ENCODE measurements at regions not wholly inside any gene's neighbourhood (a gene's known extent, or its start where the extent isn't known, plus 50 kb on each side); places are given as distances from the start of the nearest gene placed in this dataset.

DNA sequence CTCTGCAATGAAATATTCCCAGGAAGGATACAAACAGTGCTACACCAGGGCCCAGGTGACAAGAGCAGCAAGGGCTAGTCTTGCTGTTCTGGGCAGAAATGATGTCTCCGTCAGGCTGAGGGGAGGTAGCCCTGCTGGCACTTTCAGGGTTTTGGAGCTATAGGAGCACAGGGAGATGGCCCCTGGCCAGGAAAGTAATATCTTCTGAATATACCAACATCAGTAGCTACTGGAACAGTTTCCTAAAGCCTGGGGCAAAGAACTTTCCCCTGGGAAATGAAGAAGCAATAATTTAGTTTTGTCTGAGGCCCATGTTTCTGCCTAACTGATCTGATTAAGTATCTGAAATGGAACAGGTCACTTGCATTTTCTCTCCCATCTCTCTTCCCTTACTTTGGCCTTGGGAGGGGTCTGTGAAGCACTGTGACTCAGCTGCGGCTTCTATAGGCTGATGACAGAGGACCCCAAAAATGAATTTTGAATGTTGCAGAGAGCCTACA, 489.1 kb upstream of the PODXL start:
- H3K4me3 ChIP-seq = no peak overlapping the region
- H3K9me3 ChIP-seq = no peaks in the 10 kb centered on the region
- no peaks in the 10 kb centered on the region for H3K36me3 ChIP-seq (replicated peaks)
- no peaks in the 10 kb centered on the region for H3K4me1 ChIP-seq
- DNase-seq (ENCODE audit: low spot score in 2 of 2) = no peak
- no peaks in the 10 kb centered on the region for H3K27me3 ChIP-seq (ENCODE audit: low read depth)
- in situ Hi-C loops (cut with MboI; ENCODE audit: low sequenced_read_pairs) = no loop called here

DNA sequence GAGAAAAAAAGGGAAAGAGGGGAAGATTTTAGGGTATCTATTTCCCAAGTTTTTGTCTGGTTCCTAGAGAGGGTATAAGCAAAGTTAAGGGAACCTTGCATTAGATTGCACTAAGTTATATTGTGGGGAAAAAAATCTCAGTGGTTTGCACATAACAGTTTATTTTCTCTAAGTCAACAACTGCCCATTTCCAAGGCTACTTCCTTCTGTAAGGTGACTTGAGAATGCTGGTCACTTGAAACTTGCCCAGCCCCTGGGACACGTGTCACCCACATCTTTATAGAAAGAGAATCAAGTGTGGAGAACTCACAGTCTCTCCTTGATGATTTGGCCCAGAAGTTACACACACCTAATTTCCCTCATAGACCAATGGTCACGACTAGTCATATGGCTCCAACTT, 488.6 kb upstream of the PODXL start:
- DNase-seq (ENCODE audit: low spot score in 2 of 2) = no peak
- no peaks in the 10 kb centered on the region for H3K4me1 ChIP-seq
- no peaks in the 10 kb centered on the region for H3K36me3 ChIP-seq (replicated peaks)
- in situ Hi-C loops (cut with MboI; ENCODE audit: low sequenced_read_pairs) = no loop called here
- no peak overlapping the region for H3K4me3 ChIP-seq
- no peaks in the 10 kb centered on the region for H3K9me3 ChIP-seq
- H3K27me3 ChIP-seq (ENCODE audit: low read depth) = no peaks in the 10 kb centered on the region

DNA sequence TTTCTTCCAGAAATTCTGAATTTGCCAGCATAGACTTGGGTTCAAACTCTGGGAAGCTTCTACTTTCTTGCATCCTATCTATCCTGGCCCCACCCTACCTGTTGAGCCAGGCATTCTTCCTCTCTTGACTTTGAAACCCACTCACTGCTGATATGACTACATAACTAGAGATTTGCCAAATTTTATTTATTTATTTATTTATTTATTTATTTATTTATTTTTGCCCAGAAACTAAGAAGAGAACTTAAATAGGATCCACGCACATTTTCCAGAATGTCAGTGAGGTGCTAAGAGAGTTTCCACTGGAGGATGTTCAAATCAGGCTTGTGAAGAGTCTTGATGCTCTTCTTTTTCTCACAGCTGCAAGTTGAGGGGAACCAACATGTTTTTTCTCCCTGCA, 487.8 kb upstream of the PODXL start:
- no peaks in the 10 kb centered on the region for H3K27me3 ChIP-seq (ENCODE audit: low read depth)
- no peaks in the 10 kb centered on the region for H3K9me3 ChIP-seq
- no peaks in the 10 kb centered on the region for H3K4me1 ChIP-seq
- in situ Hi-C loops (cut with MboI; ENCODE audit: low sequenced_read_pairs) = no loop called here
- no peak overlapping the region for H3K4me3 ChIP-seq
- no peaks in the 10 kb centered on the region for H3K36me3 ChIP-seq (replicated peaks)
- DNase-seq (ENCODE audit: low spot score in 2 of 2) = no peak

DNA sequence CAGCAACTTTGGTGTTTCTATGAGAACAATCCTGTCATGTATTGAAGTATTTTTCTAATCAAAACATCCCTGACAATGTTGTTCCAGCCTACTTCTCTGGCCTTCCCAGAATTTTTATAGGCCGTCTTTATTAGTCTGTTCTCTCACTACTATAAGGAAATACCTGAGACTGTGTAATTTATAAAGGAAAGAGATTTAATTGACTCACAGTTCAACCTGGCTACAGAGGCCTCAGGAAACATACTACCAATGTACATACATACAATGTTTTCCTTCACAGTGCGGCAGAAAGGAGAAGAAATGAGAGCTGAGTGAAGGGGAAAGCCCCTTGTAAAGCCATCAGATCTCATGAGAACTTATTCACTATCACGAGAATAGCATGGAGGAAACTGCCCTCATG, 484.7 kb upstream of the PODXL start:
- Histone ChIP-seq H3K36me3 (replicated peaks) (no peaks in the 10 kb centered on the region), H3K4me1 (no peaks in the 10 kb centered on the region), H3K4me3 (no peak overlapping the region), H3K9me3 (no peaks in the 10 kb centered on the region), H3K27me3 (ENCODE audit: low read depth) (no peaks in the 10 kb centered on the region)
- DNase-seq (ENCODE audit: low spot score in 2 of 2) = no peak
- in situ Hi-C loops (cut with MboI; ENCODE audit: low sequenced_read_pairs) = no loop called here

DNA sequence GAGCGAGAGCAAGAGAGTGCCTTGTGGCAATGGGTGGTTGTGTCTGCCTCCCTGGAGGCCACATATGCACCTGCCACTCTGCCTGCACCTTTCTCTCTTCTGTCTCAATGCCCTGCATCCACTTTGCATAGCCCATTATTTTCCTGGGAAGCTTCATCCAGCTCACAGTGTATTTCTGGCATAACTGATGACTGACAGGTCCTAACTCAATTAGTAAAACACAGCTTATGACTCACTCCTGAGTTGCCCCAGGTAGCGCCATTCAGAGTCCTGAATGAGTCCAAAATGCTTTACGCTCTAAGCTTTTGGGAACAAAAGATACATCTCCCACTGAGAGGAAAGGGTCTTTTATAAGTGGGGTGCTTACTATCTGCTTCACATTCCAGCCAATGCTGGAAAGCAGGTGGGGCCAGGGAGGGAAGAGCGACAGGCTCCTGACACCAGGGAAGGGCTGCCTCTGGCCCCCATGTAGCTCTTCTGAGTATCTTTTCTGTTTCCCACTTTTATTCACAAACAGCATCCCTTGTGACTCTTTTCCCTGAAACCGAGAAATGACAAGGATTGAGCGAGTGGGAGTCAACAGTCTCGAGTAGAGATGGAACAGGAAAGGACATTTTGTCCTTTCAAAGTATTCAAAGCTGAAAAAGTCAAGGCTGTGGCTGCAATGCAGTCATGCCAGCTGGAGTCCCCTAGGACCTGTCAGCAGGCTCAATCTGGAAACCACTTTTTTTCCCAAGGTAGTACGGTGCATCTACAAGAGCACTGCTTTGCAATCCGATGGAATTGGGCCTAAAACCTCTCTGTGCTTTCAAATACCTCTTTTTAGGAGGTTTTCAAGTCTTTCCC, 479.3 kb upstream of the PODXL start:
- H3K27me3 ChIP-seq (ENCODE audit: low read depth) = no peaks in the 10 kb centered on the region
- no peak overlapping the region for H3K4me3 ChIP-seq
- H3K9me3 ChIP-seq = no peaks in the 10 kb centered on the region
- in situ Hi-C loops (cut with MboI; ENCODE audit: low sequenced_read_pairs) = no loop called here
- DNase-seq (ENCODE audit: low spot score in 2 of 2) = no peak
- H3K4me1 ChIP-seq = no peaks in the 10 kb centered on the region
- no peaks in the 10 kb centered on the region for H3K36me3 ChIP-seq (replicated peaks)

DNA sequence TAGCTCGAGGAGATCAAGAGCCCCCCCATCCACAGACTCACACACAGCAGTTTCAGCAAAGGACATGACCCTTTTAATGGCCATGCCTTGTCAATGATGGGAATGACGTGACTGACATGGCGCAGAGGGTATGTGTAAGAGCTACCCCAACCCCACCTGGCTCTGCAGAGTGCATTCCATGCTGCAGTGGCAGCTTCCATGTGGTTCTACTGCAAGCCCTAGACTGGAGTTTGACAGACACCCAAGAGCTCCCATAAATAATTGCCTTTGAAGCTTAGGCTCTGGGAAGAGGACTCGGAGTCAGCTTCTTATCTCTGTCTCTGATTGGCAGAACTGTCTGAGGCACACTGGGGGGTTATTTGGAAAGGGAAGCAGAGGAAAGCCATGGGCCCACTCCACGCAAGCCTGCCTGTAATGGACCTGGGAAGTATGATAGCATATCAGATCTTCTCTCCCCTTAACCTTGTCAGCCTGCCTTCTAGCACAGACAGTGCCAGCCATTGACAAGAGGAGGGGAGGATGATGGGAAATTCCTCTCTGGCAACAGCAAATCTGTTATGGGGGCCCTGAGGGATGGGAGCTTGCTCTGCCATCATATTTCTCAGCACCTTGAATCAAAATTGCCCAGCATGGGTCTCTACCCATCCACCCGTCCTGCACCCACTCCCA, 478.5 kb upstream of the PODXL start:
- H3K27me3 ChIP-seq (ENCODE audit: low read depth) = no peaks in the 10 kb centered on the region
- H3K4me1 ChIP-seq = no peaks in the 10 kb centered on the region
- H3K9me3 ChIP-seq = no peaks in the 10 kb centered on the region
- DNase-seq (ENCODE audit: low spot score in 2 of 2) = no peak
- H3K36me3 ChIP-seq (replicated peaks) = no peaks in the 10 kb centered on the region
- H3K4me3 ChIP-seq = no peak overlapping the region
- in situ Hi-C loops (cut with MboI; ENCODE audit: low sequenced_read_pairs) = no loop called here

DNA sequence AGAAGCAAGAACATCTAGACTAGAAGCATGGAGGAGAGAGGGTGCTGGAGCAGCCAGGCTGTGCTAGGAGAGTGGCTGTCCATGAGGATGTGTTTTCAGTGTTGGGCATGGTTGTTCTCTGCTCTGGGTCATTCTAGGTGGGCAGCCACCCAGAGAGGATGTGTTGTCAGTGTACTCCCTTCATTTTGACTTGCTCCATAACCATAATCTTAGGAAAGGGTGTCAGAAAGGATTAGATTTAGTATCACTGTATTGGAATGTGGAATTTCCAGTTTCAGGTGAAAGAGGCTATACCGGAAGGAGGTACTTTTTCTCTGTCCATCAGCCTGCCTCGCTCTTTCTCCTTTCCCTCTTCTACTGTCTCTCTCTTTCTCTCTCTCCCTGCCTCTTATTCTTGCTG, 474.5 kb upstream of the PODXL start:
- Histone ChIP-seq H3K27me3 (ENCODE audit: low read depth) (no peaks in the 10 kb centered on the region), H3K36me3 (replicated peaks) (no peaks in the 10 kb centered on the region), H3K9me3 (no peaks in the 10 kb centered on the region), H3K4me3 (no peak overlapping the region), H3K4me1 (no peaks in the 10 kb centered on the region)
- in situ Hi-C loops (cut with MboI; ENCODE audit: low sequenced_read_pairs) = no loop called here
- DNase-seq (ENCODE audit: low spot score in 2 of 2) = no peak

DNA sequence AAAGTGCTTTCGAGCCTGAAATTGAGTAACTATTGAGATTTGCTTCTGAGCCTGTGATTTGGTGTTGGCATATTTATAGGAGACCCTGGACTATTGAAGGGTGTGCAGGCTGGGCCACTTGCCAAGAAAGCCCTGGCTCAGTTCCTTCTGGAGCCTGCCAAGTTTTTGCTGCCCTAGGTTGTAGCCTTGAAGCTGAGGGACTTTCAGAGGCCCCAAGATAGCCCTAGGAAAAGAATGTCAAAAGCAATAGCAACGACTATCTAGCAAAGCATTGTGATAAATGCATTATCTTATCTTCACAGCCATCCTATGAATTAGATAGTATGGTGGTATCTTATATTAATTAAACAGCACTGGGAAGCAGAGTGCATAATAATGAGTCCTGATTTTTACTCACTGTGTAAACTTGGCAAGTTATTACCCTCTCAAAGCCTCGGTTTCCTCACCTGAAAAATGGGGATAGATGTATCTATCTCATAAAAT, 473.7 kb upstream of the PODXL start:
- Histone ChIP-seq H3K4me1 (no peaks in the 10 kb centered on the region), H3K9me3 (no peaks in the 10 kb centered on the region), H3K4me3 (no peak overlapping the region), H3K27me3 (ENCODE audit: low read depth) (no peaks in the 10 kb centered on the region), H3K36me3 (replicated peaks) (no peaks in the 10 kb centered on the region)
- DNase-seq (ENCODE audit: low spot score in 2 of 2) = no peak
- in situ Hi-C loops (cut with MboI; ENCODE audit: low sequenced_read_pairs) = no loop called here

DNA sequence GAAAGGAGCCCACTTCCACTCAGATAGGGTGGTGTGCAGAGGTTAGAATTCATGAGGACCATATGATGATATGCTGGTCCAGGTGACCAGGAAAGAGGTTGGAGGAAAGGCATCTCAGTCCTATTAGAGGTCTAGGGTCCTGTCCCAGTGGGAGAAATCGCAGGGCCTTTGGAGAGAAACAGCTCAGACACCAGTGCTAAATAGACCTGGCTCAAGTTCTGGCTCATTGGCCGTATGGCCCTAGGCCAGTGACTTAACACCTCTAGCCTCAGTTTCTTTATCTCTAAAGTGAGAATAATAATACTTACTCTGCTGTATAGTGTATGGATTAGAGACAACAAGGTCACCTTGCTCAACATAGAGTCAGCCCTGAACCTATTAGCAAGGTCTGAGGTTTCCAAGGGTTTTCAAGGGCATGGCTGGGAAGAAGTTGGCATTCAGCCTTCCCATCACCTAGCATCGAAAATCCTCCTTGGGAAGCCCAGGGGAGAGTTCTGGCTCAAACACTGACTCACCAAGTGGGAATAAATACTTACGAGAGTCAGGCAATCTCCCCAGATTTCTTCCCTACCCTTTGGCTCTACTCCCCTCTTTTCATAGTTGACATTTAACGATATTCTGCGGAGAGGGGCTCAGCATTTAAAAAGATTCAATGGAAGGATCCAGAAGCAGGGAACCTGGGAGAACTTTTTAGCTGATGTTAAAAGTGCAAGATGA, 473.1 kb upstream of the PODXL start:
- Histone ChIP-seq H3K9me3 (no peaks in the 10 kb centered on the region), H3K4me3 (no peak overlapping the region), H3K4me1 (no peaks in the 10 kb centered on the region), H3K36me3 (replicated peaks) (no peaks in the 10 kb centered on the region), H3K27me3 (ENCODE audit: low read depth) (no peaks in the 10 kb centered on the region)
- in situ Hi-C loops (cut with MboI; ENCODE audit: low sequenced_read_pairs) = no loop called here
- DNase-seq (ENCODE audit: low spot score in 2 of 2) = no peak

DNA sequence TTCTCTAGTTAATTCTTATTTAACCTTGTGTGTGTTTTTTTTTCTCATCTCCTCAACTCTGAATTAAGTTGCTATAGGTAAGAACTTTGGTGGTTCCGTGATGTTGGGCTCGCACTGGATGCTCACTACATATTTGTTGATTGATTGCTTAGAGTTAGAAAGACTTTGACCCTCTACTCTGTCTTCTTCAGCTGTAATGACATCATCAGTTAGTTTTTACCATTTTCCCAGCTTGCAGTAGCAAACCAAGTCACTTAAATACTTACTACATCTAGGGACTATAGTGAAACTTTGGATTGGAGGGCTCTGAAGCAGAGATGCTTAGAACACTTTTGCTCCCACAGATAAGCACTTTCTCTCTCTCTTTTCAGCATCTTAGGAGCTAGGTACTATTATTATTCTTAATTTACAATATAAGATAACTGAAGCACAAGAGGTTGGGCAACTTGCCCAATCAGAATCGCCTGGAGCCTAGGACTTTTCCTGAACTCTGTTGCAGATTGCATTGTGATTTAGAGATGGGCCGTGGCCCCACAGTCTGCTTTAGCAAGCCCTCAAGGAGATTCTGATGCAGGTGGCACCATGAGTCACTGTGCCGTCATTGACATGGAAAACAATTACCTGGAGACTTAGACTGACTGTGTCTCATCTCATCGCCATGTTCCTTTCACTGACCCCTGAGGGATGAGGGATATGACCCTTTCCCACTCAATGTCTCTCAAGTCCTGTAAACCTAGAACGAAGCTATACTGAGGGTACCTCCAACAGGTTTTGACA, 471.9 kb upstream of the PODXL start:
- H3K27me3 ChIP-seq (ENCODE audit: low read depth) = no peaks in the 10 kb centered on the region
- H3K4me1 ChIP-seq = no peaks in the 10 kb centered on the region
- in situ Hi-C loops (cut with MboI; ENCODE audit: low sequenced_read_pairs) = no loop called here
- no peaks in the 10 kb centered on the region for H3K36me3 ChIP-seq (replicated peaks)
- H3K9me3 ChIP-seq = no peaks in the 10 kb centered on the region
- H3K4me3 ChIP-seq = no peak overlapping the region
- DNase-seq (ENCODE audit: low spot score in 2 of 2) = no peak

DNA sequence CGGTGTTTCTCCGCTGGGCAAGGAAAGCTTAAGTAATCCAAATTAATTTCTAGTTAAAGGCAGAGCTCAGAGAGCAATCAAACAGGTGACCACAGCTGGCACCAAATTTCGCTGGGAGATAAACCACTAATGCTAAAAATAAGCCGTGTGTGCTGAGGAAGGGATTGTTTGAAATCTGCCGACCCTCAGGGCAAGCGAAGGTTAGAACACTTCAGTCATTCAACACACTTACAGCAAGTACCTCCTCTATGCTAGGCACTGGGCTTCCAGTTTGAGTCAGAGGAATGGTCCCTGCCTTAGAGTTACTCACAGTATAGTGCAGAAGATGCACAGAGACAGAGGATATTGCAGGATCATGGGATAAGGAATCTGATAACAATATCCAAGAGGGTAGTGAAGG, 467.9 kb upstream of the PODXL start:
- no peak for DNase-seq (ENCODE audit: low spot score in 2 of 2)
- no peaks in the 10 kb centered on the region for H3K9me3 ChIP-seq
- no peaks in the 10 kb centered on the region for H3K4me1 ChIP-seq
- in situ Hi-C loops (cut with MboI; ENCODE audit: low sequenced_read_pairs) = no loop called here
- H3K36me3 ChIP-seq (replicated peaks) = no peaks in the 10 kb centered on the region
- H3K27me3 ChIP-seq (ENCODE audit: low read depth) = no peaks in the 10 kb centered on the region
- H3K4me3 ChIP-seq = no peak overlapping the region

DNA sequence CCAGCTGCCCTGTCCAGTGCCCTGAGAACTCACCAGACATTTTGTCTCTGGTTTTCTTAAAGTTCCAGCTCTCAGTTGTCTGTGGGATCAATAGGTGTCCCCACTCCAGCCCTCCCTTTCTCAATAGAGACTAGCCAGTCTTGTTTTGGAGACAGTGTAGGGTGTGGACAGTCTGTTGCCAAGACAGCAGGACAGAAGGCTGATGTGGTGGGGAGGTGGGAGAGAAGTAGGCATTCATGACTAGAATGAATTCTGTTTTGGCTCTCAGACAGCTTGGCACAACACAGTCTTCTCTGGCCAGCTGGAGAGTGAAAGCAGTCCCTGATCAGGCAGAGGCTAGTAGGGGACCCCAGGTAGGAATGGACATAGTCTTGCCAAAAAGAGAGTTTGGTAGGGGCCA, 467.0 kb upstream of the PODXL start:
- no peaks in the 10 kb centered on the region for H3K36me3 ChIP-seq (replicated peaks)
- in situ Hi-C loops (cut with MboI; ENCODE audit: low sequenced_read_pairs) = no loop called here
- H3K4me1 ChIP-seq = no peaks in the 10 kb centered on the region
- DNase-seq (ENCODE audit: low spot score in 2 of 2) = no peak
- no peaks in the 10 kb centered on the region for H3K9me3 ChIP-seq
- no peak overlapping the region for H3K4me3 ChIP-seq
- H3K27me3 ChIP-seq (ENCODE audit: low read depth) = no peaks in the 10 kb centered on the region

DNA sequence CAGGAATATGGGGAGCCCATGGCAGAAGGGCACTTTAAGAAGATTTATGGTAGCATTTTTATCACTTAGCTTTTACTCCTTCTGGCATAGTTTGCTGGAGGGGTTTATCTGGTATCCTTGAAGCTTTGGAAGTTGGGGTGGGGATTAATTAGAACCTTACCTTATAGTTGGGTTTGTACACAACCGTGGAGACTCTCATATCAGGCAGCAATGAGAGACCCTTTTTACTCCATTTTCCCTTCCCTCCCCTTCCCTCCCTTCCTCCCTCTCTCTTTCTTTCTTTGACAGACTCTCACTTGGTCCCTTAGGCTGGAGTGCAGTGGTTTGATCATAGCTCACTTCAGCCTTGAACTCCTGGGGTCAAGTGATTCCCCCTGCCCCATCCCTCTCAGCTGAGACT, 465.8 kb upstream of the PODXL start:
- H3K4me3 ChIP-seq = no peak overlapping the region
- DNase-seq (ENCODE audit: low spot score in 2 of 2) = no peak
- no peaks in the 10 kb centered on the region for H3K9me3 ChIP-seq
- H3K36me3 ChIP-seq (replicated peaks) = no peaks in the 10 kb centered on the region
- in situ Hi-C loops (cut with MboI; ENCODE audit: low sequenced_read_pairs) = no loop called here
- no peaks in the 10 kb centered on the region for H3K27me3 ChIP-seq (ENCODE audit: low read depth)
- no peaks in the 10 kb centered on the region for H3K4me1 ChIP-seq
